Naive B cell (primary cell): ENCODE measurements at regions not wholly inside any gene's neighbourhood (a gene's known extent, or its start where the extent isn't known, plus 50 kb on each side); places are given as distances from the start of the nearest gene placed in this dataset.

Experiments
- ATAC-seq, 2 donors: fragments of 150-1000 bp; cut with Tn5 transposase; 2 replicates each; pipeline ENCODE4 v1.10.0; 2021; ENCODE audit warnings: low read depth in 2 of 2, mild to moderate bottlenecking in 2 of 2, moderate library complexity in 2 of 2
- DNase-seq: peaks from one replicate; pipeline ENCODE4 v3.0.0; 2022
- H3K27ac Mint-ChIP-seq, 6 donors: one replicate each; pipeline ENCODE4 v1.8.0; 2020 to 2022; ENCODE audit warnings: mild to moderate bottlenecking in 6 of 6, mixed read lengths in 6 of 6, moderate library complexity in 5 of 6, inconsistent platforms in 2 of 6
- H3K27me3 Mint-ChIP-seq, 3 donors: one replicate each; pipeline ENCODE4 v1.8.0; 2021 to 2022; ENCODE audit warnings: mixed read lengths in 3 of 3, mild to moderate bottlenecking in 1 of 3
- H3K36me3 Mint-ChIP-seq, 2 donors: one replicate each; pipeline ENCODE4 v1.8.0; 2020 to 2022; ENCODE audit warnings: mixed read lengths in 2 of 2, inconsistent platforms in 1 of 2, mild to moderate bottlenecking in 1 of 2
- H3K4me1 Mint-ChIP-seq, 3 donors: one replicate each; pipeline ENCODE4 v1.8.0; 2020 to 2022; ENCODE audit warnings: mixed read lengths in 3 of 3, inconsistent platforms in 1 of 3, mild to moderate bottlenecking in 1 of 3, moderate library complexity in 1 of 3
- H3K4me3 Mint-ChIP-seq, 8 donors: one replicate each; pipeline ENCODE4 v1.8.0; 2020 to 2022; ENCODE audit warnings: mild to moderate bottlenecking in 8 of 8, mixed read lengths in 8 of 8, moderate library complexity in 8 of 8, inconsistent platforms in 2 of 8
- H3K9me3 Mint-ChIP-seq, 7 donors: one replicate each; pipeline ENCODE4 v1.8.0; 2020 to 2022; ENCODE audit warnings: mixed read lengths in 7 of 7, mild to moderate bottlenecking in 5 of 7, inconsistent platforms in 2 of 7, moderate library complexity in 1 of 7

DNA sequence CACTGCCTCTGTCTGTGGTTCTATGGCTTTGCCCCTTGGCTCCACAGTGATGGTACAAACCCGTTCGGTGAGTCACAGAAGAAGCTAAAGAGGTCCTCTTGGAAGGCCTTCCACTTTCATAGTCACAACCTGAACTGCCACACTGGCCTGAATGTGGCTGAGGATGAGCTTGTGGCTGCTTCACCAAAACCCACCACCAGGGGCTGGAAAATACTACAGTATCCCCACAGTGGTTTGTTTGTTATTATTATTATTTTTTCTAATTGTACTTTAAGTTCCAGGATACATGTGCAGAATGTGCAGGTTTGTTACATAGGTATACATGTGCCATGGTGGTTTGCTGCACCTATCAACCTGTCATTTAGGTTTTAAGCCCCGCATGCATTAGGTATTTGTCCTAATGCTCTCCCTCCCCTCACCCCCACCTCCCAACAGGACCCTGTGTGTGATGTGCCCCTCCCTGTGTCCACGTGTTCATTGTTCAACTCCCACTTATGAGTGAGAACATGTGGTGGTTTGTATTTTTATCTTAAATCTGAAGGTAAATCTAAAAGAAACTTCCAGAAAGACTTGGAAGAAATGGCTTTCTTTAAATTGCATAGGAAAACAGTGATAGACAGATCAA lies 160.8 kb upstream of the NPSR1 start:
- Mint-ChIP-seq H3K9me3 (peaks cover 0 to 27% (median 7%) of the 10 kb centered on the region in 7 donors), H3K27ac (no peak overlapping the region), H3K4me1 (no peaks in the 10 kb centered on the region), H3K27me3 (no peaks in the 10 kb centered on the region), H3K4me3 (no peak overlapping the region), H3K36me3 (no peaks in the 10 kb centered on the region)
- no peak for DNase-seq
- ATAC-seq: no peak

DNA sequence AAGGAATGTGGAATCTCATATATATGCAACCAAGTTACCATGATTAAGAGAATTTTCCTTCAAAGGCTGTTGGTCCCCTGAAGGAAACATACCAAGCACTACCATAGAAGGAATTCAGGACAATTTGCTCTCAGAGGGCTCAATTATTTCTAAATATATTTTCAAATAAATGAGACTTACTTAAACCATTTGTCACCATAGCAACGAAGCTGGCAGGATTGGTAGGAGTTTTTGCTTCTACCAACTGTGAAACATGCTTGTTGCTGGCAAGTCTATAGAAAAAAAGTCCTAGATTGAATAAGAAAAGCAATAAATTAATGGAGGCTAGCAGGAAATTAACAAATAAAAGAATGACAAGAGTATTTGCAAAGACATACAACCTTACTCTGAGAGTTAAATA lies 156.9 kb upstream of the NPSR1 start:
- no peak overlapping the region for H3K27ac Mint-ChIP-seq
- no peaks in the 10 kb centered on the region for H3K36me3 Mint-ChIP-seq
- no peaks in the 10 kb centered on the region for H3K4me1 Mint-ChIP-seq
- ATAC-seq (no peak), DNase-seq (no peak)
- H3K27me3 Mint-ChIP-seq: no peaks in the 10 kb centered on the region
- H3K9me3 Mint-ChIP-seq: peaks cover 0 to 15% (median 3%) of the 10 kb centered on the region in 7 donors
- H3K4me3 Mint-ChIP-seq: no peak overlapping the region

DNA sequence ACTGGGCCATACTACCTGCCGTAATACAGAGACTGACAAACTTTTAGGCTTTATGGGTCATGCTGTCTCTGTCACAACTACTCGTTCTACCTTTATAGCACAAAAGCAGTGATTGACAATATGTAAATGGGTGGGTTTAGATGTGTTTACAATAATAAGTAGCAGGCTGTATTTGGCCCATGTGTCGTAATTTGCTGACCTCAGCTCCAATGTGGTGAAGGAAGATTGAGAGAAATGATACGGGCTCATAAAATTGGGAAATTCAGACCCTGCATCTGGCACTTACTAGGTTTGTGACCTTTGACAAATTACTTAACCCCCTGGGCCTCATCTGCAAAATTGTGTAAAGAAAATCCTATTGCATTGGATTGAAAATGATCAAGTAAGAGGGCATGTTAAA lies 150.8 kb upstream of the NPSR1 start:
- Mint-ChIP-seq H3K27me3 (no peaks in the 10 kb centered on the region), H3K27ac (no peak overlapping the region), H3K4me3 (no peak overlapping the region), H3K4me1 (no peaks in the 10 kb centered on the region), H3K36me3 (no peaks in the 10 kb centered on the region), H3K9me3 (peaks cover 2 to 9% (median 6%) of the 10 kb centered on the region in 7 donors)
- DNase-seq (no peak), ATAC-seq (no peak)

DNA sequence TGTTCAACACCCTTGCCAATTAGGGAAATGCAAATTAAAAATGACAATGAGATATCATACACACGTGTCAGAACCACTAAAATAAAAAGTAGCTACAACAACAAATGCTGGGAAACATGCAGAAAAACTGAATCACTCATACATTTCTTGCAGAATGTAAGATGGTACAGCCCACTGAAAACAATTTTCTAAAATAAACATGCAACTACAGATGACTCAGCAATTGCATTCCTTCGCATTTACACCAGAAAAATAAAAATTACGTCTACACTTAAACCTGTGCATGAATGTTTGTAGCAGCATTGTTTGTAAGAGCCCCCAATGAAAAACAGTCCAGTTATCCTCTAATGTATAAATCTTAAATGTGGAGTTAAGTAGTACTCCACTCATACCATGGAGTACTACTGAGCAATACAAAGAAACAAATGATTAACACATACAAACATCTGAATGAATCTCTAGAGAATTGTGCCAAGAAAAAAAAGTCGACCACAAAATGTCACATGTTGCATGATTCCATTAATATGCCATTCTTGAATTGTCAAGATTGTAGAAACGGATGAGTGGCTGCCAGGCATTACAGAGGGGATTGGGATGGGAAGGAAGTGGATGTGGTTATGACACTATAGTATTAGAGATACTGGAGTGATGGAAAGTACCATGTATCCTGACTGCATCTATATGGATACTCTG lies 134.6 kb upstream of the NPSR1 start:
- no peaks in the 10 kb centered on the region for H3K36me3 Mint-ChIP-seq
- no peaks in the 10 kb centered on the region for H3K4me1 Mint-ChIP-seq
- no peak for DNase-seq
- no peak for ATAC-seq
- no peak overlapping the region for H3K27ac Mint-ChIP-seq
- no peaks in the 10 kb centered on the region for H3K27me3 Mint-ChIP-seq
- H3K9me3 Mint-ChIP-seq: peaks cover 7 to 55% (median 15%) of the 10 kb centered on the region in 7 donors
- H3K4me3 Mint-ChIP-seq: no peak overlapping the region

DNA sequence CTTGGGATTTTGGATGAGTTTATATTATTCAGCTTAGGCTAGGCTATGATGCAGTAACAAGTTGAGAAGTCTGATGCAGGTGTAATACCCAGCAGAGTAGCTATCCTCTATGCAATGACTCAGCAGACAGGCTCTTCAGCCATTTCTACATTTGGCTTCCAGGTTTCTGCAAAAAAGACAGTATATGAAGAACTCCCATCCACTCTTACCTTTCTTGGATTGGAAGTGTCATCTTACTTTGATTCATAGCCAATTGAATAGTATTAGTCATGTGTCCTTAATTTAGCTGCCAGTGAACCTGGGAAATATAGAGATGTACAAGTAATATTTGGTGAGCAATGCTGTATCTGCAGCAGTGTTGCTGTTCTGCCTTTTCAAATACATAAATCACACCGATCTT lies 127.8 kb upstream of the NPSR1 start:
- H3K4me3 Mint-ChIP-seq: no peak overlapping the region
- H3K9me3 Mint-ChIP-seq: peaks cover 7 to 31% (median 14%) of the 10 kb centered on the region in 7 donors
- no peaks in the 10 kb centered on the region for H3K4me1 Mint-ChIP-seq
- H3K27me3 Mint-ChIP-seq: no peaks in the 10 kb centered on the region
- H3K36me3 Mint-ChIP-seq: no peaks in the 10 kb centered on the region
- H3K27ac Mint-ChIP-seq: no peak overlapping the region
- DNase-seq: no peak
- no peak for ATAC-seq

DNA sequence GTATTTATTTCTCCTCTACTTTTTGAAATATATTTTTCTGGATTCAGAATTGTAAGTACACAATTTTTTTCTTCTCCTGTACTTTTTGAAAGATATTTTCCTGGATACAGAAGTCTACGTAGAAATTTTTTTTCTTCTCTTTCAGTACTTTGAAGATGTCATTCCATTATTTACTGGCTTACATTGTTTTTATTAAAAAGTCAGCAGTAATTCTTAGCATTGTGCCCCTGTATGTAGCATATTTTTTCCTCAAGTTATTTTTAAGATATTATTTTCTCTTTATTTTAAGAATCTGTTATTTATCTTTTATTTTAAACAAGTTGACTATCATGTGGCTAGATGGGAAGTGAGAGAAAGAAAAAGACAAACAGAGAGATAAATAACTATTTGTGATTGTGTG lies 119.0 kb upstream of the NPSR1 start:
- DNase-seq: no peak
- Mint-ChIP-seq H3K27me3 (no peaks in the 10 kb centered on the region), H3K4me3 (no peak overlapping the region), H3K27ac (no peak overlapping the region), H3K9me3 (peaks cover 9 to 32% (median 17%) of the 10 kb centered on the region in 7 donors), H3K4me1 (no peaks in the 10 kb centered on the region), H3K36me3 (no peaks in the 10 kb centered on the region)
- ATAC-seq: no peak

DNA sequence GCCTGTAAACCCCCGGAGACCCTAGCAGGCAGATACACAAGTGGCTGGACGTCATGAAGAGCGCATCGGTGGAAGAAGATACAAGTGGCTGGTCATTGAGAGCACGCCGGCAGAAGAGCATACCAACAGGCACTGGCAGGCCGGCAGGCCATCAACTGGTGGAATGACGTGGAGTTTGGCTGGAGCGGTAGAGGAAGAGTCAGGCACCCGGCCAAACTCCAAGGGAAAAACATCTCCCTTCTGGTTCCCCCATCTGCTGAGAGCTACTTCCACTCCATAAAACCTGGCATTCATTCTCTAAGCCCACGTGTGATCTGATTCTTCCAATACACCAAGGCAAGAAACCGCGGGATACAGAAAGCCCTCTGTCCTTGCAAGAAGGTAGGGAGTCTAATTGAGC lies 113.4 kb upstream of the NPSR1 start:
- DNase-seq (no peak), ATAC-seq (no peak)
- Mint-ChIP-seq H3K4me1 (no peaks in the 10 kb centered on the region), H3K27me3 (no peaks in the 10 kb centered on the region), H3K36me3 (no peaks in the 10 kb centered on the region), H3K9me3 (peaks cover 9 to 40% (median 12%) of the 10 kb centered on the region in 7 donors), H3K4me3 (no peak overlapping the region), H3K27ac (no peak overlapping the region)

DNA sequence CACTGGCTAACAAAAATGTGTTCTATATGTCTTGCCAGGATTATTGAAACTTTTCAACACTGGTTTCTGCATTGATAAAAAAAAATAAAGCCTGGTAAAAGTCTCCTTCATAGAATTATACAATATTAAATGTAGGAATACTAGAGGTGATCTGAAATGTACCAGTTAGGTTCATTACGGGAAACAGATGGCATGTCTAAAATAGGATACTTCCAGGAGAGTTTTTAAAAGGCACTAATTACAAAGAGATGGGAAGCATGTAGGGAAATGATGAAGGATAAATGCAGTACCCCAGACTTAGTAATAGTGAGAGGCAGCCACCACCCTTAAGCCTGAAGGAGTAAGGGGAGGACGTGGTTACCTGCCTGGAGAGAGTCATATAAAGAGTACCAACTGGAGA lies 107.0 kb upstream of the NPSR1 start:
- ATAC-seq: no peak
- Mint-ChIP-seq H3K36me3 (no peaks in the 10 kb centered on the region), H3K9me3 (peaks cover 10 to 47% (median 15%) of the 10 kb centered on the region in 7 donors), H3K4me3 (peak overlapping the region in 1 of 8 donors; percentile 17), H3K4me1 (no peaks in the 10 kb centered on the region), H3K27me3 (no peaks in the 10 kb centered on the region), H3K27ac (no peak overlapping the region)
- DNase-seq: no peak

DNA sequence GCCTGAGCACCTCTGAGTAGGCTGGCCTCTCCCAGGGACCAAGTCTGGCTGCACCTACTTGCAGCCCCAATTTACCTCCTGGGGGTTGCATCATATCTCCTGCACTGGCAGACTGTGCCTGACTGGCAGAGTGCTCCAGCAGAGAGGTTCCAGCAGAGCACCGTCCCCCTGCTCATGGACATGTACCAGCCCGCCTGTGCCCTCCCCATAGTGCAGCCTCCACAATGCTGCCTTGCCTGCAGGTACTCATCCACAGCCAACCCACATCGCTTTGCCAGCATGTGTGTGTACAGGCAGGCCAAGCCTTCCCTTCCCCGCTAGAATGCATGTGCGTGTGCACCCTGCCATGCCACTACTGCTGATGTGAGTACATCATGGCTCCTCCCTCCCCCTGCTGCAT lies 105.5 kb upstream of the NPSR1 start:
- no peaks in the 10 kb centered on the region for H3K27me3 Mint-ChIP-seq
- peaks cover 13 to 55% (median 23%) of the 10 kb centered on the region in 7 donors for H3K9me3 Mint-ChIP-seq
- H3K4me1 Mint-ChIP-seq: no peaks in the 10 kb centered on the region
- no peaks in the 10 kb centered on the region for H3K36me3 Mint-ChIP-seq
- ATAC-seq (no peak), DNase-seq (no peak)
- H3K4me3 Mint-ChIP-seq: no peak overlapping the region
- H3K27ac Mint-ChIP-seq: no peak overlapping the region

DNA sequence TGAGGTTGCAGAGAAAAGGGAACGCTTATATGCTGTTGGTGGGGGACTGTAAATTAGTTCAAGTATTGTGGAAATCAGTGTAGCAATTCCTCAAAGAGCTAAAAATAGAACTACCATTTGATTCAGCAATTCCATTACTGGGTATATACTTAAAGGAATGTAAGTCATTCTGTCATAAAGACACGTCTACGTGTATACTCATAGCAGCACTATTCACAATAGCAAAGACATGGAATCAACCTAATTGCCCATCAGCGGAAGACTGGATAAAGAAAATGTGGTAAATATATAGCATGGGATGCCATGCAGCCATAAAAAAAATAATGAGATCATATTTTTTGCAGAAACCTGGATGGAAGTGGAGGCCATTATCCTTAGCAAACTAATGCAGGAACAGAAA lies 100.0 kb upstream of the NPSR1 start:
- Mint-ChIP-seq H3K36me3 (no peaks in the 10 kb centered on the region), H3K27ac (no peak overlapping the region), H3K4me1 (no peaks in the 10 kb centered on the region), H3K9me3 (peaks cover 12 to 51% (median 22%) of the 10 kb centered on the region in 7 donors), H3K27me3 (no peaks in the 10 kb centered on the region), H3K4me3 (no peak overlapping the region)
- no peak for DNase-seq
- ATAC-seq: no peak

DNA sequence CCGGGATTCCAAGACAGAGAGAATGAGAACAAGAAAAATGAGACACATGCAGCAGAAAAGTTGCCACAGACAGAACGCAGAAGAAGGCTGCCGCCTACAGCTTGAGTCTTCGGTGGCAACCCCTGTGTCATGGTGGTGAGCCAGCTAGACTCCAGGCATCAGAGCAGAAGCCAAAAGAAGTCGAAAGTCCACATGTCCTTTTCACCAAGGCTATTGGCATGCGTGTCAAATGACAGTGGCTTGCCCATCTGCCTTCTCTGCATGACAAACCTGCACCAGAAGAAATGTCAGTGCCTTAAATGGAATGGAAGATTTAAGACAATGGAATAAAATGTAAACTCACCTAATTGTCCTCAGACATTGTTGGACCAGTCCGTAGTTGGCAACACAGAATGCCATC lies 93.9 kb upstream of the NPSR1 start:
- no peaks in the 10 kb centered on the region for H3K27me3 Mint-ChIP-seq
- H3K9me3 Mint-ChIP-seq: peaks cover 0 to 10% (median 6%) of the 10 kb centered on the region in 7 donors
- ATAC-seq (no peak), DNase-seq (no peak)
- no peaks in the 10 kb centered on the region for H3K36me3 Mint-ChIP-seq
- H3K4me1 Mint-ChIP-seq: peaks cover 0 to 7% (median 4%) of the 10 kb centered on the region in 3 donors
- H3K27ac Mint-ChIP-seq: no peak overlapping the region
- no peak overlapping the region for H3K4me3 Mint-ChIP-seq

DNA sequence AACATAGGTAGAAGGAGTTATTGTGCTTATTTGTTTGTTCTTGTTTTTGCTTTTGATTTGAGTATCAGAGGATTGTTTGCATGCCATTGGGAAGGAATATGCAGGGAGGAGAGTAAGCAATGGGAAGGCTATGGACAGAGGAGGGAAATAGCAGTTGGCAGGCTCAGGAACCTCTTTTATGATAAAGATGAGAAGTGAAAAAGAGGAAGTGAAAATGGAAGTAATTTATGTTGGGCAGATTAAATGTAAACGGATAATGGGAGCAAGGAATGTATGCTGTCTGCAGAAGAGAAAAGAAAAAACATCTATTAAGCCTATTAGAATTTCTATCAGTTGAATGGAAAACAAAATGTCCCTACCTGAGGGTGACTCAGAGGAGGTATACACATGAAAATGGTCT lies 90.1 kb upstream of the NPSR1 start:
- Mint-ChIP-seq H3K4me3 (no peak overlapping the region), H3K36me3 (no peaks in the 10 kb centered on the region), H3K9me3 (peaks cover 0 to 10% (median 4%) of the 10 kb centered on the region in 7 donors), H3K27ac (no peak overlapping the region), H3K4me1 (peaks cover 0 to 7% (median 4%) of the 10 kb centered on the region in 3 donors), H3K27me3 (no peaks in the 10 kb centered on the region)
- no peak for ATAC-seq
- no peak for DNase-seq

DNA sequence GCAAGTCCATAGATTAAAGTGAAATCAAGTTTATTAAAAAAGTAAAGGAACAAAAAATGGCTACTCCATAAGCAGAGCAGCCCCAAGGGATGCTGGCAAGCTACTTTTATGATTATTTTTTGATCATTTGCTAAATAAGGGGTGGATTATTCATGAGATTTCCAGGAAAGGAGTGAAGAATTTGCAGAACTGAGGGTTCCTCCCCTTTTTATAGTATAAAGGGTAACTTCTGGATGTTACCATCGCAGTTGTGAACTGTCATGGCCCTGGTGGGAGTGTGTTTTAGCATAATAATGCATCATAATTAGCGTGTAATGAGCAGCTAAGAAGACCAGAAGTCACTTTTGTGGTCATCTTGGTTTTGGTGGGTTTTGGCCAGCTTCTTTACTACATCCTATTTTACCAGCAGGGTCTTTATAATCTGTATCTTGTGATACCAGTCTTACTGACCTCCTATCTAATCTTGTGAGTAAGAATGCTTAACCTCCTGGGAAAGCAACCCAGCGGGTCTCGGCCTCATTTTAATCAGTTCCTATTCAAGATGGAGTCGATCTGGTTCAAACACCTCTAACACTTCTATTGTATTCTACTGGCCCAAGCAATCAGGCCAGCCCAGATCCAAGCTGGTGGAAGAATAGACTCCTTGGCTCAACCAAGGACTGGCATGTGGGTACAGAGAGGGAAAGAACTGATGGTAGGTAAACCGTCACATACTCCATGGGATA lies 87.9 kb upstream of the NPSR1 start:
- no peak overlapping the region for H3K4me3 Mint-ChIP-seq
- peaks cover 0 to 9% (median 3%) of the 10 kb centered on the region in 7 donors for H3K9me3 Mint-ChIP-seq
- H3K27me3 Mint-ChIP-seq: no peaks in the 10 kb centered on the region
- H3K27ac Mint-ChIP-seq: no peak overlapping the region
- H3K36me3 Mint-ChIP-seq: no peaks in the 10 kb centered on the region
- DNase-seq (no peak), ATAC-seq (no peak)
- peaks cover 0 to 7% (median 4%) of the 10 kb centered on the region in 3 donors for H3K4me1 Mint-ChIP-seq

DNA sequence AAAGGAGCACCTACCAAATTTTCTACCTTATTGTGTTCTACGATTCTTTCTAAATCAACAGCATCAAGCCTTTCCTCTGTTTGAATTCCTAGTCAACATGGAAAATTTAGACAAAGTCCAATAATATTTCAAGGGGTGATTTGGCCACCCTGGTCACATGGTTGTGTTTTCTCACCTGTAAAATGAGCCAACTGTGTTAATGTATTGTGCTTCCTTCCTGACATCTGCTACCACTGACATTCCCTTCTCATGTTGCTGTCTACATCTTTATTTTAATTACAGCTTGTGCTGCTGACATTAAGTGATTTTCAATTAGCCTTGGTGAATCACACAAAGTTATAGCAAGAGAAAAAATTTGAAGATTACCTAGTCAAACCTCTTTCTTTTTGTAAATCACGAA lies 83.0 kb upstream of the NPSR1 start:
- ATAC-seq (no peak), DNase-seq (no peak)
- no peaks in the 10 kb centered on the region for H3K27me3 Mint-ChIP-seq
- peaks cover 0 to 16% (median 9%) of the 10 kb centered on the region in 7 donors for H3K9me3 Mint-ChIP-seq
- H3K4me1 Mint-ChIP-seq: no peaks in the 10 kb centered on the region
- H3K4me3 Mint-ChIP-seq: no peak overlapping the region
- no peaks in the 10 kb centered on the region for H3K36me3 Mint-ChIP-seq
- no peak overlapping the region for H3K27ac Mint-ChIP-seq
